Suprapubic skin (tissue), 4 donors: ENCODE measurements at regions not wholly inside any gene's neighbourhood (a gene's known extent, or its start where the extent isn't known, plus 50 kb on each side); places are given as distances from the start of the nearest gene placed in this dataset.

ENCODE experiments used
- EP300 ChIP-seq: sonication (generic); formaldehyde crosslinking; IDR thresholded peaks from one replicate; pipeline ENCODE4 v1.6.1; 2017; ENCODE audit warnings: antibody characterized with exemption
- POLR2A ChIP-seq, 2 donors: fragments of 450-650 bp; IDR thresholded peaks; one replicate each; pipeline ENCODE4 v1.6.1; 2017; ENCODE audit warnings: antibody characterized with exemption in 2 of 2, mild to moderate bottlenecking in 2 of 2, moderate library complexity in 2 of 2
- POLR2AphosphoS5 ChIP-seq, 3 donors: sonication (generic); formaldehyde crosslinking; IDR thresholded peaks; one replicate each; pipeline ENCODE4 v1.6.1; 2017; ENCODE audit warnings: antibody characterized with exemption in 3 of 3
- TF ChIP-seq, protein P1 (sequence below), 2 donors: fragments of 200-600 bp in 1 of 2; fragments of 450-650 bp in 1 of 2; sonication (generic) in 1 of 2; IDR thresholded peaks; one replicate each; pipeline ENCODE4 v1.5.1; 2016 to 2019; ENCODE audit warnings: antibody characterized with exemption in 2 of 2, mild to moderate bottlenecking in 1 of 2, moderate library complexity in 1 of 2

DNA sequence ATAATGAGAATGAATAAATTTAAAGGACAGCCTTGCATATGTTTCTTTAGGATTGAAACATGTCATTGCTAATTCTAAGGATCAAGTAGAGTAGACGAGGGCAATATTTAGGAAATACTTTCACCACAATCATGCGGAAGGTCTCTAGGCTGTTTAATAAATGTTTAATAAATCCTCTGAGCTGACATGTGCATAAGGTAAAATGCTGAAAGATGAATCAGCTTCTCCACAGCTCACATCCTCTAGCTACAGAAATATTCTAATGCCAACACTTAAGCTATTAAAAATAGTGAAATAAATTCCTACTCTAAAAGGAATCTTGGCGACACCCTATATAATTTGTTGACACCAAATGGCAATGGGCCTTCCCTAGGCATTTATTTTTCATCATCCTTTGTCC lies 407.3 kb downstream of the TBL1XR1 start:
- TF ChIP-seq, protein P1, sequence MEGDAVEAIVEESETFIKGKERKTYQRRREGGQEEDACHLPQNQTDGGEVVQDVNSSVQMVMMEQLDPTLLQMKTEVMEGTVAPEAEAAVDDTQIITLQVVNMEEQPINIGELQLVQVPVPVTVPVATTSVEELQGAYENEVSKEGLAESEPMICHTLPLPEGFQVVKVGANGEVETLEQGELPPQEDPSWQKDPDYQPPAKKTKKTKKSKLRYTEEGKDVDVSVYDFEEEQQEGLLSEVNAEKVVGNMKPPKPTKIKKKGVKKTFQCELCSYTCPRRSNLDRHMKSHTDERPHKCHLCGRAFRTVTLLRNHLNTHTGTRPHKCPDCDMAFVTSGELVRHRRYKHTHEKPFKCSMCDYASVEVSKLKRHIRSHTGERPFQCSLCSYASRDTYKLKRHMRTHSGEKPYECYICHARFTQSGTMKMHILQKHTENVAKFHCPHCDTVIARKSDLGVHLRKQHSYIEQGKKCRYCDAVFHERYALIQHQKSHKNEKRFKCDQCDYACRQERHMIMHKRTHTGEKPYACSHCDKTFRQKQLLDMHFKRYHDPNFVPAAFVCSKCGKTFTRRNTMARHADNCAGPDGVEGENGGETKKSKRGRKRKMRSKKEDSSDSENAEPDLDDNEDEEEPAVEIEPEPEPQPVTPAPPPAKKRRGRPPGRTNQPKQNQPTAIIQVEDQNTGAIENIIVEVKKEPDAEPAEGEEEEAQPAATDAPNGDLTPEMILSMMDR (IDR thresholded peaks at IDR 0.05) = no peak
- TF ChIP-seq POLR2AphosphoS5 (IDR thresholded peaks at IDR 0.05) (no peak), POLR2A (IDR thresholded peaks at IDR 0.05) (no peak), EP300 (no peak)
